Chondrocyte (in vitro differentiated cells): ENCODE measurements at regions not wholly inside any gene's neighbourhood (a gene's known extent, or its start where the extent isn't known, plus 50 kb on each side); places are given as distances from the start of the nearest gene placed in this dataset.

ENCODE experiments used
- DNase-seq: peaks from one replicate; pipeline ENCODE4 v3.0.0; 2021; ENCODE audit warnings: mixed read lengths, low spot score
- H3K27ac Mint-ChIP-seq: one replicate; pipeline ENCODE4 v1.8.0; 2021; ENCODE audit warnings: mild to moderate bottlenecking, moderate library complexity, mixed read lengths; ENCODE audit not compliant: unreplicated experiment
- H3K27me3 Mint-ChIP-seq: 2 replicates; pipeline ENCODE4 v1.8.0; 2021; ENCODE audit warnings: low read depth, mixed read lengths
- H3K36me3 Mint-ChIP-seq: 2 replicates; pipeline ENCODE4 v1.8.0; 2021; ENCODE audit warnings: low read depth, mixed read lengths
- H3K4me1 Mint-ChIP-seq: 2 replicates; pipeline ENCODE4 v1.8.0; 2021; ENCODE audit warnings: low read depth, mild to moderate bottlenecking, mixed read lengths
- H3K4me3 Mint-ChIP-seq: one replicate; pipeline ENCODE4 v1.8.0; 2021; ENCODE audit warnings: mild to moderate bottlenecking, moderate library complexity, mixed read lengths; ENCODE audit not compliant: unreplicated experiment
- H3K9me3 Mint-ChIP-seq: 2 replicates; pipeline ENCODE4 v1.8.0; 2021; ENCODE audit warnings: low read depth, mixed read lengths
- TF ChIP-seq, protein P1 (sequence below): fragments of 200-600 bp; sonication (generic); IDR thresholded peaks from 2 replicates; pipeline ENCODE4 v1.5.0; 2021; ENCODE audit warnings: antibody characterized with exemption, mild to moderate bottlenecking, moderate library complexity

DNA sequence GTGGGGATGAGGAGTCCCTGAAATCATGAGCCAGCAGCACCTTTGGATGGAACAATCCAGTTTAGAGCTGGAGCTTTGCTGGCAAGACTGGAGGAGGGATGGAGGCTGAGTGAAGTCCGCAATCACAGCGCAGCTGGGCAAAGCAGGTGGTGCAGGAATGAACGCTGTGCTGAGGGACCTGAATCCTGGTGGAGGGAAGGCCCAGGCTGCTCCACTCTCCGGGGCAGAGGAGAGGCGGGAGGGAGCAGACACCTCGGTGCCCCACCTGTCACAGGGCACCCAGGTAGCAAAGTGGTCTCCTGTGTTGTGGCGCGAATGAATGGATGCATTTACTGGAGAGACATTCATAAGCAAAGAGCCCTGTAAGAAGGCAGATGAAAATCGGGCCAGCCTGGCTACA, 124.8 kb upstream of the ANO1 start:
- Mint-ChIP-seq H3K4me1 (peaks cover 31% of the 10 kb centered on the region), H3K27ac (no peak overlapping the region), H3K27me3 (peaks cover 3% of the 10 kb centered on the region), H3K9me3 (no peaks in the 10 kb centered on the region), H3K4me3 (no peak overlapping the region), H3K36me3 (no peaks in the 10 kb centered on the region)
- TF ChIP-seq, protein P1, sequence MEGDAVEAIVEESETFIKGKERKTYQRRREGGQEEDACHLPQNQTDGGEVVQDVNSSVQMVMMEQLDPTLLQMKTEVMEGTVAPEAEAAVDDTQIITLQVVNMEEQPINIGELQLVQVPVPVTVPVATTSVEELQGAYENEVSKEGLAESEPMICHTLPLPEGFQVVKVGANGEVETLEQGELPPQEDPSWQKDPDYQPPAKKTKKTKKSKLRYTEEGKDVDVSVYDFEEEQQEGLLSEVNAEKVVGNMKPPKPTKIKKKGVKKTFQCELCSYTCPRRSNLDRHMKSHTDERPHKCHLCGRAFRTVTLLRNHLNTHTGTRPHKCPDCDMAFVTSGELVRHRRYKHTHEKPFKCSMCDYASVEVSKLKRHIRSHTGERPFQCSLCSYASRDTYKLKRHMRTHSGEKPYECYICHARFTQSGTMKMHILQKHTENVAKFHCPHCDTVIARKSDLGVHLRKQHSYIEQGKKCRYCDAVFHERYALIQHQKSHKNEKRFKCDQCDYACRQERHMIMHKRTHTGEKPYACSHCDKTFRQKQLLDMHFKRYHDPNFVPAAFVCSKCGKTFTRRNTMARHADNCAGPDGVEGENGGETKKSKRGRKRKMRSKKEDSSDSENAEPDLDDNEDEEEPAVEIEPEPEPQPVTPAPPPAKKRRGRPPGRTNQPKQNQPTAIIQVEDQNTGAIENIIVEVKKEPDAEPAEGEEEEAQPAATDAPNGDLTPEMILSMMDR = no peak
- DNase-seq = peak; percentile 56

DNA sequence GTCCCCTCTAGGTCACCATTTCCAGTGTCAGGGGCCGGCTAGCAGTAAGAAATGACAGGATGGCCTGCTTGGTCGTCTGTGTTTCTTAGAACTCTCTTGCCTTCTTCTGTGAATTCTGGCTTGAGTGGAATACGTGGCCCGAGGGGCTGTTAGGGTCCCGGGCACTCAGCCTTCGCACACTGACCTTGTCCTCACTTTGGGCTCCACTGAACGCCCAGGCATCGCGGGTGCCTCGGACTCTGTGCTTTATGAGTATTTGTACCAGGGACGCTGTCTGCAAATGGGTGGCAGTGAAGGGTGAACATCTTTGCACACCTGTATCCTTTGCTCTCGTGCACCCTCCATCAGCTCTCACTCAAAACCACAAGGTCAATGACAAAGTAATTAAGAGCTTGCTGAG, 123.4 kb upstream of the ANO1 start:
- Mint-ChIP-seq H3K36me3 (no peaks in the 10 kb centered on the region), H3K27ac (no peak overlapping the region), H3K4me3 (no peak overlapping the region), H3K9me3 (no peaks in the 10 kb centered on the region), H3K27me3 (peaks cover 3% of the 10 kb centered on the region), H3K4me1 (peaks cover 19% of the 10 kb centered on the region)
- DNase-seq = peak; percentile 52
- TF ChIP-seq, protein P1 = no peak

DNA sequence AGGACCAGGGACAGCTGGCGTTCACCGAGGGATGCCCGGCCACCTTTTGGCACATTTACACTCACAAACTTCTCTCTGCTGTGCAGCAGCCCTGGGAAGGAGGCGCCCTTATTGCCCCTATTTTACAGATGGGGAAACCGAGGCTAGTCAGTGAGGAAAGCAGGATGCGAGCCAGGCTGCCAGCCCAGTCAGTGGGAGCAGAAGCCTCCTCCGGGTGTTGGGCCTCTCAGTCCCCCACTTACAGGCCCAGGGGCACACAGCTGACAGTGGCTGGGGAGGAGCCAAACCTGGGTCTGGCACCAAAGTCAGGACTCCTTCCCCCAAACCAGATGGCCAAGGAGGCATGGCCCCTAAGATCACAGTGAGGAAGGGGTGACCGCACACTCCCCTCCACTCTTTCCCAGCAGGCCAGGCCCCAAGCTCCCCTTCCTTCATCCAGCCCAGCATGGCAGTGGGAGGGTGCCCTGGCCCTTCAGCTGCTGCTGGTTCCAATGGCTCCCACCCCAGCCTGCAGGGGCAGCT, 121.4 kb upstream of the ANO1 start:
- no peaks in the 10 kb centered on the region for H3K9me3 Mint-ChIP-seq
- peaks cover 19% of the 10 kb centered on the region for H3K4me1 Mint-ChIP-seq
- peak; percentile 51 for DNase-seq
- TF ChIP-seq, protein P1 = no peak
- H3K27me3 Mint-ChIP-seq = peaks cover 3% of the 10 kb centered on the region
- no peak overlapping the region for H3K27ac Mint-ChIP-seq
- no peaks in the 10 kb centered on the region for H3K36me3 Mint-ChIP-seq
- H3K4me3 Mint-ChIP-seq = no peak overlapping the region

DNA sequence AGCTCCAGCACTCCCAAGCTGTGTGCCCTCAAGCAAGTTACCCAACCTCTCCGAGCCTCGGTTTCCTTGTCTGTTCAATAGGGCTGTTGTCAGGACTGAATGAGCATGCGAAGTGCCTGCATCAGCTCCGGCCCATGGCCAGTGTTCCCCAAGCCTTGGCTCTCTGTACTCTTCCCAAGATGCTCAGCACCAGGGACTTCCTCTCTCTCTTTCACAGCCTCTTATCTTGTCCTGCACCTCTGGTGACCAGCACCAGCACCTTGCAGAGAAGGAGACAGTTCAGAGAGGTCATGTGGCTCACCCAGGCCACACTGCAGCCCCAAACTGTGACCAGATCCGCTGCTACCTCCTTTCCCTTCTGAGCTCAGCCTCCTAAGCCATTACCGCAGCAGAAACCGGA, 120.3 kb upstream of the ANO1 start:
- Mint-ChIP-seq H3K9me3 (no peaks in the 10 kb centered on the region), H3K4me1 (peaks cover 20% of the 10 kb centered on the region), H3K4me3 (no peak overlapping the region), H3K36me3 (no peaks in the 10 kb centered on the region), H3K27me3 (peaks cover under 1% of the 10 kb centered on the region), H3K27ac (no peak overlapping the region)
- TF ChIP-seq, protein P1 = no peak
- DNase-seq = peak; percentile 39

DNA sequence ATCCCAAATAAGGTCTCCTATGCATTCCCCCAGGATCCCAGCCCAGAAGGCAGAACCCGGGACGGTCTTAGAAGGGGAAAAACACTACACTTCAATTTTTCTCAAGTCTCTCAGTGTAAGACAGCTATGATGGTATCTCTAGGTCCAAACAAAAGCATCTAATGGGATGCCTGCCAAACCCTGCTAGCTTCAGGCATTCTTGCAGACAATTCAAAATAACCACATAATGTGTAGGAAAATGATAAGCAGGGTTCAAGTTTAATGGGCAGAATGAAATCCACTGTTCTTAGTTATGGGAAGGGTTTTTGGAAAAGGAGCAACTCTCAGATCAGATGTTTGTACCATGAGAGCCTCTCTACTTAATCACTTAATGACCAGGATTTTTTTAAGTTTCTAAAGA, 119.8 kb upstream of the ANO1 start:
- Mint-ChIP-seq H3K4me3 (no peak overlapping the region), H3K9me3 (no peaks in the 10 kb centered on the region), H3K4me1 (peaks cover 24% of the 10 kb centered on the region), H3K36me3 (no peaks in the 10 kb centered on the region), H3K27me3 (no peaks in the 10 kb centered on the region), H3K27ac (no peak overlapping the region)
- no peak for DNase-seq
- TF ChIP-seq, protein P1 = no peak
